Astrocyte (in vitro differentiated cells and primary cell): ENCODE measurements at regions not wholly inside any gene's neighbourhood (a gene's known extent, or its start where the extent isn't known, plus 50 kb on each side); places are given as distances from the start of the nearest gene placed in this dataset.

Source experiments
- DNase-seq: peaks from one replicate; pipeline ENCODE4 v3.0.0-alpha.2; 2010; ENCODE audit warnings: low read depth
- FAIRE-seq: peaks from 2 replicates; lab custom pipeline; 2011; peaks lifted over from hg19 to GRCh38; lab: Jason Lieb, UNC
- H2AFZ ChIP-seq: 2 replicates; pipeline ENCODE4 v1.6.0; 2012; ENCODE audit warnings: low read depth, low read length, inconsistent platforms
- H3K27ac ChIP-seq: 2 replicates; pipeline ENCODE4 v1.5.1; 2011; ENCODE audit warnings: low read depth, low read length, inconsistent platforms
- H3K27me3 ChIP-seq: 2 replicates; pipeline ENCODE4 v1.6.0; 2011; ENCODE audit warnings: low read length, inconsistent platforms; ENCODE audit not compliant: insufficient read depth
- H3K36me3 ChIP-seq: 2 replicates; pipeline ENCODE4 v1.5.1; 2011; ENCODE audit warnings: low read length, inconsistent platforms; ENCODE audit not compliant: insufficient read depth
- H3K4me1 ChIP-seq: 2 replicates; pipeline ENCODE4 v1.5.1; 2011; ENCODE audit warnings: low read length, inconsistent platforms; ENCODE audit not compliant: insufficient read depth
- H3K4me2 ChIP-seq: 2 replicates; pipeline ENCODE4 v1.6.0; 2012; ENCODE audit warnings: low read length, inconsistent platforms
- H3K4me3 ChIP-seq: 2 replicates; pipeline ENCODE4 v1.5.1; 2011; ENCODE audit warnings: low read depth, mild to moderate bottlenecking, low read length, inconsistent platforms; ENCODE audit not compliant: insufficient read depth
- H3K79me2 ChIP-seq: 2 replicates; pipeline ENCODE4 v1.6.0; 2012; ENCODE audit warnings: mild to moderate bottlenecking, low read length, inconsistent platforms; ENCODE audit not compliant: insufficient read depth
- H3K9ac ChIP-seq: 2 replicates; pipeline ENCODE4 v1.6.0; 2012; ENCODE audit warnings: mild to moderate bottlenecking, low read length, inconsistent platforms
- H3K9me3 ChIP-seq: 2 replicates; pipeline ENCODE4 v1.5.1; 2012; ENCODE audit warnings: low read depth, mild to moderate bottlenecking, low read length, inconsistent platforms; ENCODE audit not compliant: insufficient read depth
- H4K20me1 ChIP-seq: 2 replicates; pipeline ENCODE4 v1.6.0; 2012; ENCODE audit warnings: low read length, inconsistent platforms; ENCODE audit not compliant: insufficient read depth
- H3K27ac Mint-ChIP-seq: one replicate; pipeline ENCODE4 v1.8.0; 2021; ENCODE audit warnings: mild to moderate bottlenecking, mixed read lengths; ENCODE audit not compliant: unreplicated experiment
- H3K27me3 Mint-ChIP-seq: one replicate; pipeline ENCODE4 v1.8.0; 2021; ENCODE audit warnings: low read depth, mixed read lengths; ENCODE audit not compliant: unreplicated experiment
- H3K36me3 Mint-ChIP-seq: one replicate; pipeline ENCODE4 v1.8.0; 2021; ENCODE audit warnings: low read depth, mixed read lengths; ENCODE audit not compliant: unreplicated experiment
- H3K4me1 Mint-ChIP-seq: one replicate; pipeline ENCODE4 v1.8.0; 2021; ENCODE audit warnings: low read depth, mixed read lengths; ENCODE audit not compliant: unreplicated experiment
- H3K4me3 Mint-ChIP-seq: one replicate; pipeline ENCODE4 v1.8.0; 2021; ENCODE audit warnings: mild to moderate bottlenecking, moderate library complexity, mixed read lengths; ENCODE audit not compliant: unreplicated experiment
- H3K9me3 Mint-ChIP-seq: one replicate; pipeline ENCODE4 v1.8.0; 2021; ENCODE audit warnings: mild to moderate bottlenecking, mixed read lengths; ENCODE audit not compliant: unreplicated experiment
- EZH2 ChIP-seq: IDR thresholded peaks from 2 replicates; pipeline ENCODE4 v1.6.1; 2012; ENCODE audit warnings: mild to moderate bottlenecking, low read length, inconsistent platforms; ENCODE audit not compliant: insufficient read depth
- TF ChIP-seq, protein P1 (sequence below): IDR thresholded peaks from 2 replicates; pipeline ENCODE4 v1.5.1; 2011; ENCODE audit warnings: low read depth, mild to moderate bottlenecking, inconsistent platforms, low read length, moderate library complexity; ENCODE audit not compliant: insufficient read depth

DNA sequence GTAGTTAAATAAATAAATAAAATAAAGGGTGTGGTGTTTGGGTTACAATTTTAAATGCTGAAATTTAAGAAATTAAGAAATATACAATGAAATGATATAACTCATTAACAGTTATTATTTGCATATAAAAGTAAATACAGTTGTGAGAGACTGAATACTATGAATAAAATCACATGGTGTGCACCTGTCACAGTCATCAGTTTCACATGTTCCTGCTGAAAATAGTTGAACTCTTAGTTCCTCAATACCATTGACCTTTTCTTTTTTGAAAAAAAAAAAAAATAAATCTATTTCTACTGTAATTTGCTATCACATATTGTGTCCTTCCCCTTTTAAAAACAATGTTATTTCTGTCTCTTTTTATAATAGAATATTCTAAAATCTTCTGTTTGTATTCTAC lies 130.9 kb upstream of the CHD1 start:
- H3K27ac ChIP-seq, result no peak overlapping the region
- H3K4me1 Mint-ChIP-seq, result peaks cover 28% of the 10 kb centered on the region
- peaks cover 4% of the 10 kb centered on the region for H3K9me3 Mint-ChIP-seq
- DNase-seq (no peak), FAIRE-seq (no peak)
- H3K4me3 ChIP-seq, result no peak overlapping the region
- TF ChIP-seq, protein P1, sequence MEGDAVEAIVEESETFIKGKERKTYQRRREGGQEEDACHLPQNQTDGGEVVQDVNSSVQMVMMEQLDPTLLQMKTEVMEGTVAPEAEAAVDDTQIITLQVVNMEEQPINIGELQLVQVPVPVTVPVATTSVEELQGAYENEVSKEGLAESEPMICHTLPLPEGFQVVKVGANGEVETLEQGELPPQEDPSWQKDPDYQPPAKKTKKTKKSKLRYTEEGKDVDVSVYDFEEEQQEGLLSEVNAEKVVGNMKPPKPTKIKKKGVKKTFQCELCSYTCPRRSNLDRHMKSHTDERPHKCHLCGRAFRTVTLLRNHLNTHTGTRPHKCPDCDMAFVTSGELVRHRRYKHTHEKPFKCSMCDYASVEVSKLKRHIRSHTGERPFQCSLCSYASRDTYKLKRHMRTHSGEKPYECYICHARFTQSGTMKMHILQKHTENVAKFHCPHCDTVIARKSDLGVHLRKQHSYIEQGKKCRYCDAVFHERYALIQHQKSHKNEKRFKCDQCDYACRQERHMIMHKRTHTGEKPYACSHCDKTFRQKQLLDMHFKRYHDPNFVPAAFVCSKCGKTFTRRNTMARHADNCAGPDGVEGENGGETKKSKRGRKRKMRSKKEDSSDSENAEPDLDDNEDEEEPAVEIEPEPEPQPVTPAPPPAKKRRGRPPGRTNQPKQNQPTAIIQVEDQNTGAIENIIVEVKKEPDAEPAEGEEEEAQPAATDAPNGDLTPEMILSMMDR, result no peak
- TF ChIP-seq EZH2, result no peak
- H3K9me3 ChIP-seq, result no peaks in the 10 kb centered on the region
- H3K36me3 Mint-ChIP-seq, result no peaks in the 10 kb centered on the region
- peaks cover 22% of the 10 kb centered on the region for H3K4me1 ChIP-seq
- H3K27ac Mint-ChIP-seq, result no peak overlapping the region
- no peak overlapping the region for H2AFZ ChIP-seq
- H4K20me1 ChIP-seq, result no peaks in the 10 kb centered on the region
- no peaks in the 10 kb centered on the region for H3K27me3 Mint-ChIP-seq
- H3K9ac ChIP-seq, result no peak overlapping the region
- no peaks in the 10 kb centered on the region for H3K27me3 ChIP-seq
- no peaks in the 10 kb centered on the region for H3K79me2 ChIP-seq
- H3K36me3 ChIP-seq, result no peaks in the 10 kb centered on the region
- H3K4me2 ChIP-seq, result no peak overlapping the region
- H3K4me3 Mint-ChIP-seq, result no peak overlapping the region

DNA sequence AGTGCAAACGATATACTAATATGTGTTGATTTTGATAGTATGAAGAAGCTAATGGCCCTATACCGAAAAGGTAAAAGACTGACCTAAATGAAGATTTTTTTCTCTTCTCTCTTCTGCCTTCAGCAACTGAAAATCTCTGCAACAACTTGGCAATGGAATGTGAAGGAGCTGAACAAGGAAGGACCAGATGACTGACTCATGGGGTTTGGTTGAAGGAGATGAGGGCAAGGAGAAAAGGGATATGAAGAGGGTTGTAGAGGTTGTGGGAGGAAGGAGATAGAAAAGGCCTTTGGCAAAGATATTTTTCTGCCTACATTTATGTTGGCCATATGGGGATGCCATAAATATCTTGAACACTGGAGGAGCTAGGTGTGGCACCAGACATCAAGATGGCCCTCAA lies 129.7 kb upstream of the CHD1 start:
- TF ChIP-seq, protein P1, result no peak
- no peak for TF ChIP-seq EZH2
- no peaks in the 10 kb centered on the region for H3K27me3 Mint-ChIP-seq
- Histone ChIP-seq H2AFZ (no peak overlapping the region), H3K4me3 (no peak overlapping the region), H4K20me1 (no peaks in the 10 kb centered on the region), H3K79me2 (no peaks in the 10 kb centered on the region), H3K9ac (no peak overlapping the region), H3K36me3 (no peaks in the 10 kb centered on the region), H3K27ac (no peak overlapping the region), H3K27me3 (no peaks in the 10 kb centered on the region), H3K9me3 (no peaks in the 10 kb centered on the region), H3K4me2 (no peak overlapping the region), H3K4me1 (peaks cover 22% of the 10 kb centered on the region)
- FAIRE-seq (no peak), DNase-seq (no peak)
- H3K36me3 Mint-ChIP-seq, result no peaks in the 10 kb centered on the region
- H3K27ac Mint-ChIP-seq, result no peak overlapping the region
- no peaks in the 10 kb centered on the region for H3K9me3 Mint-ChIP-seq
- no peak overlapping the region for H3K4me3 Mint-ChIP-seq
- H3K4me1 Mint-ChIP-seq, result peaks cover 19% of the 10 kb centered on the region

DNA sequence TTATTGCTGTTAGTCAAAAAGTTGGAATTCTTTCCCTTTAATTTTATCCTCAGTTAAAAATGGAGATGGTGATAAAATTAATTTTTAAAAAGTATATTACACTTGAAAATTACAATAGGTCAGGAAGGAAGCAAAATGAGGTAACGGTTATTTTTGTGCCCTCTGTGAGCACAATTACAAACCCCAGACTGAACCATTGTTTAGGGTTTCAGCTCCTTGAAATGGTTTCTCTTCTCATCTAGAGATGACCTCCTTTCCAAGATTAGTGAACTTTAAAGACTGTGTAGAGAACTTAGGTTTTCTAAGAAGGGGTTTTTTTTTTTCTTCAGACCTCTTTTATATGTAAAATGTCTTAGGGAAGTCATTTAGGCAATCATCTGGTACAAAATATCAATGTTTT lies 126.2 kb upstream of the CHD1 start:
- FAIRE-seq, result no peak
- Histone ChIP-seq H3K27ac (no peak overlapping the region), H3K79me2 (no peaks in the 10 kb centered on the region), H2AFZ (no peak overlapping the region), H3K4me1 (no peaks in the 10 kb centered on the region), H4K20me1 (no peaks in the 10 kb centered on the region), H3K36me3 (no peaks in the 10 kb centered on the region), H3K4me3 (no peak overlapping the region), H3K27me3 (no peaks in the 10 kb centered on the region), H3K9me3 (no peaks in the 10 kb centered on the region), H3K4me2 (no peak overlapping the region), H3K9ac (no peak overlapping the region)
- Mint-ChIP-seq H3K4me1 (peaks cover 5% of the 10 kb centered on the region), H3K36me3 (no peaks in the 10 kb centered on the region), H3K27me3 (no peaks in the 10 kb centered on the region), H3K9me3 (no peaks in the 10 kb centered on the region), H3K4me3 (no peak overlapping the region), H3K27ac (no peak overlapping the region)
- DNase-seq, result no peak
- TF ChIP-seq, protein P1, result no peak
- TF ChIP-seq EZH2, result no peak
